IMR-90 (cell line): ENCODE measurements at regions not wholly inside any gene's neighbourhood (a gene's known extent, or its start where the extent isn't known, plus 50 kb on each side); places are given as distances from the start of the nearest gene placed in this dataset.

Source experiments
- ATAC-seq: fragments of 200-7000 bp; cut with Tn5 transposase; 2 replicates; pipeline ENCODE4 v1.9.1; 2020; ENCODE audit warnings: low read depth, mild to moderate bottlenecking, moderate library complexity
- BruUV-seq: library from RNA; stranded (reverse); fragments of 400-500 nt; replicated peaks from 2 replicates; lab custom pipeline; 2021; lab: Mats Ljungman, UMichigan
- CTCF ChIA-PET: fragments of 300-600 bp; formaldehyde crosslinking; extraction: SDS; loops from one replicate; lab custom pipeline; 2021; ENCODE audit warnings: antibody characterized with exemption; lab: Yijun Ruan, JAX
- POLR2A ChIA-PET: fragments of 300-600 bp; sonication (Branson Sonifier 250); formaldehyde crosslinking; loops from one replicate; lab custom pipeline; 2022; ENCODE audit warnings: antibody characterized with exemption; ENCODE audit not compliant: unreplicated experiment; lab: Charles Lee
- DNase-seq: peaks from one replicate; pipeline ENCODE4 v3.0.0; 2013
- H2AFZ ChIP-seq: replicated peaks from 2 replicates; pipeline ENCODE3; 2013; ENCODE audit warnings: low read length, mild to moderate bottlenecking; ENCODE audit not compliant: poor library complexity
- H2AK5ac ChIP-seq: 2 replicates; pipeline ENCODE4 v1.6.1; 2013; ENCODE audit warnings: low read depth, low read length, inconsistent platforms
- H2AK9ac ChIP-seq: replicated peaks from 2 replicates; pipeline ENCODE3; 2013; ENCODE audit warnings: mild to moderate bottlenecking, low read depth, low read length, moderate library complexity; ENCODE audit not compliant: poor library complexity
- H2BK120ac ChIP-seq: 2 replicates; pipeline ENCODE4 v1.6.1; 2013; ENCODE audit warnings: low read depth, low read length, inconsistent platforms
- H2BK15ac ChIP-seq: 3 replicates; pipeline ENCODE4 v1.6.1; 2013; ENCODE audit warnings: low read depth, low read length, inconsistent platforms
- H2BK20ac ChIP-seq: 2 replicates; pipeline ENCODE4 v1.6.1; 2013; ENCODE audit warnings: low read depth, mild to moderate bottlenecking, inconsistent platforms, low read length, moderate library complexity
- H2BK5ac ChIP-seq: 2 replicates; pipeline ENCODE4 v1.6.1; 2013; ENCODE audit warnings: mild to moderate bottlenecking, low read depth, low read length, inconsistent platforms; ENCODE audit not compliant: poor library complexity, severe bottlenecking
- H3K14ac ChIP-seq: replicated peaks from 2 replicates; pipeline ENCODE4 v1.6.1; 2013; ENCODE audit warnings: low read depth, low read length, inconsistent platforms
- H3K18ac ChIP-seq: 2 replicates; pipeline ENCODE4 v1.6.1; 2013; ENCODE audit warnings: low read depth, low read length, control low read depth
- H3K23ac ChIP-seq: 2 replicates; pipeline ENCODE4 v1.6.1; 2013; ENCODE audit warnings: low read depth, low read length, inconsistent platforms
- H3K27ac ChIP-seq: 2 replicates; pipeline ENCODE4 v1.5.1; 2013; ENCODE audit warnings: mild to moderate bottlenecking, control low read depth, low read length; ENCODE audit not compliant: insufficient read depth
- H3K27me3 ChIP-seq: 2 replicates; pipeline ENCODE4 v1.6.1; 2013; ENCODE audit warnings: low read length; ENCODE audit not compliant: control insufficient read depth, insufficient read depth
- H3K36me3 ChIP-seq: 2 replicates; pipeline ENCODE4 v1.6.1; 2013; ENCODE audit warnings: low read length, mixed read lengths; ENCODE audit not compliant: control insufficient read depth, insufficient read depth
- H3K4ac ChIP-seq: 2 replicates; pipeline ENCODE4 v1.6.1; 2013; ENCODE audit warnings: low read depth, low read length, inconsistent platforms
- H3K4me1 ChIP-seq: 2 replicates; pipeline ENCODE4 v1.6.1; 2013; ENCODE audit warnings: low read length, mixed read lengths; ENCODE audit not compliant: control insufficient read depth, insufficient read depth
- H3K4me2 ChIP-seq: 2 replicates; pipeline ENCODE4 v1.6.1; 2013; ENCODE audit warnings: low read depth, mild to moderate bottlenecking, control low read depth, low read length, moderate library complexity
- H3K4me3 ChIP-seq: 2 replicates; pipeline ENCODE4 v1.5.1; 2013; ENCODE audit warnings: low read depth, mild to moderate bottlenecking, control low read depth, low read length, moderate library complexity; ENCODE audit not compliant: insufficient read depth
- H3K56ac ChIP-seq: 2 replicates; pipeline ENCODE4 v1.6.1; 2013; ENCODE audit warnings: low read length, inconsistent platforms; ENCODE audit not compliant: insufficient read depth; ENCODE audit errors: extremely low read depth
- H3K79me1 ChIP-seq, 2 experiments: 2 replicates each; pipeline ENCODE4 v1.6.1; 2013; ENCODE audit warnings: low read length in 2 of 2, inconsistent platforms in 1 of 2, low read depth in 1 of 2
- H3K9ac ChIP-seq: 2 replicates; pipeline ENCODE4 v1.6.1; 2013; ENCODE audit warnings: low read depth, low read length, control low read depth
- H3K9me1 ChIP-seq: 2 replicates; pipeline ENCODE4 v1.6.1; 2013; ENCODE audit warnings: low read length, inconsistent platforms; ENCODE audit not compliant: insufficient read depth
- H3K9me3 ChIP-seq: 2 replicates; pipeline ENCODE4 v1.6.1; 2013; ENCODE audit warnings: low read length; ENCODE audit not compliant: control insufficient read depth, insufficient read depth
- H4K20me1 ChIP-seq: 2 replicates; pipeline ENCODE4 v1.6.1; 2013; ENCODE audit warnings: low read length, inconsistent platforms; ENCODE audit not compliant: insufficient read depth
- H4K5ac ChIP-seq: 2 replicates; pipeline ENCODE4 v1.6.1; 2013; ENCODE audit warnings: mild to moderate bottlenecking, low read depth, low read length, control low read depth
- H4K8ac ChIP-seq, 2 experiments: 2 replicates each; pipeline ENCODE4 v1.6.1; 2013; ENCODE audit warnings: low read depth in 2 of 2, low read length in 2 of 2, control low read depth in 1 of 2, inconsistent platforms in 1 of 2
- H4K91ac ChIP-seq: 2 replicates; pipeline ENCODE4 v1.6.1; 2013; ENCODE audit warnings: low read depth, low read length, inconsistent platforms; ENCODE audit not compliant: insufficient read depth
- BHLHE40 ChIP-seq: fragments of 150-350 bp; IDR thresholded peaks from 2 replicates; pipeline ENCODE4 v1.6.1; 2016; ENCODE audit warnings: mild to moderate bottlenecking, low read depth, low read length
- CEBPB ChIP-seq: IDR thresholded peaks from 2 replicates; pipeline ENCODE4 v1.6.1; 2012; ENCODE audit warnings: low read depth, low read length, improper control_type of control experiment
- CHD1 ChIP-seq: IDR thresholded peaks from 2 replicates; pipeline ENCODE4 v1.6.1; 2012; ENCODE audit warnings: low read depth, low read length, improper control_type of control experiment
- CTCF ChIP-seq: conservative IDR thresholded peaks from 2 replicates; pipeline ENCODE4 v1.5.1; 2012; ENCODE audit warnings: mild to moderate bottlenecking, low read depth, low read length, improper control_type of control experiment
- ELK1 ChIP-seq: fragments of 150-350 bp; IDR thresholded peaks from 2 replicates; pipeline ENCODE4 v1.6.1; 2016; ENCODE audit warnings: low read depth, mild to moderate bottlenecking, low read length, moderate library complexity, borderline replicate concordance
- FOS ChIP-seq: fragments of 150-350 bp; IDR thresholded peaks from 2 replicates; pipeline ENCODE4 v1.6.1; 2016; ENCODE audit warnings: low read depth, low read length
- MAFK ChIP-seq: IDR thresholded peaks from 2 replicates; pipeline ENCODE4 v1.6.1; 2012; ENCODE audit warnings: low read depth, low read length, improper control_type of control experiment
- MAZ ChIP-seq: IDR thresholded peaks from 2 replicates; pipeline ENCODE4 v1.6.1; 2012; ENCODE audit warnings: low read depth, mild to moderate bottlenecking, low read length, improper control_type of control experiment, moderate library complexity, borderline replicate concordance
- MXI1 ChIP-seq: IDR thresholded peaks from 2 replicates; pipeline ENCODE4 v1.6.1; 2012; ENCODE audit warnings: low read depth, mild to moderate bottlenecking, low read length, moderate library complexity, borderline replicate concordance
- NFE2L2 ChIP-seq: fragments of 150-350 bp; IDR thresholded peaks from 2 replicates; pipeline ENCODE4 v1.6.1; 2016; ENCODE audit warnings: low read depth, mild to moderate bottlenecking, low read length
- POLR2A ChIP-seq: IDR thresholded peaks from 2 replicates; pipeline ENCODE4 v1.6.1; 2012; ENCODE audit warnings: mild to moderate bottlenecking, low read depth, low read length
- RAD21 ChIP-seq: IDR thresholded peaks from 2 replicates; pipeline ENCODE4 v1.6.1; 2012; ENCODE audit warnings: low read length, improper control_type of control experiment
- RCOR1 ChIP-seq: IDR thresholded peaks from 2 replicates; pipeline ENCODE4 v1.6.1; 2012; ENCODE audit warnings: mild to moderate bottlenecking, low read length, improper control_type of control experiment; ENCODE audit not compliant: insufficient replicate concordance
- RFX5 ChIP-seq: IDR thresholded peaks from 2 replicates; pipeline ENCODE4 v1.8.0; 2012; ENCODE audit warnings: low read depth, mild to moderate bottlenecking, low read length, moderate library complexity
- SMC3 ChIP-seq: fragments of 150-350 bp; IDR thresholded peaks from 2 replicates; pipeline ENCODE4 v1.6.1; 2016; ENCODE audit warnings: low read depth, mild to moderate bottlenecking, antibody characterized with exemption, low read length, moderate library complexity
- USF2 ChIP-seq: fragments of 150-350 bp; IDR thresholded peaks from 2 replicates; pipeline ENCODE4 v1.6.1; 2017; ENCODE audit warnings: mild to moderate bottlenecking, antibody characterized with exemption, low read length, low read depth
- WGBS, 2 experiments: methylation state at CpG; one replicate each; pipeline versions ENCODE4 v1.1.5 to v1.1.7; 2013; ENCODE audit warnings: missing lambda C conversion rate in 2 of 2; ENCODE audit not compliant: insufficient read length in 1 of 2; ENCODE audit errors: extremely low coverage in 2 of 2; 5-methylcytosine and 5-hydroxymethylcytosine counted together
- dilution Hi-C: fragments of 300-500 bp; cut with HindIII; formaldehyde crosslinking; loops from one replicate; pipeline ENCODE4 v1.14.3; 2018; ENCODE audit warnings: low sequenced_read_pairs; ENCODE audit not compliant: unreplicated experiment
- in situ Hi-C: fragments of 300-500 bp; cut with MboI; formaldehyde crosslinking; loops from 3 replicates; pipeline ENCODE4 v1.14.3; 2019; ENCODE audit warnings: low sequenced_read_pairs, inconsistent platforms, mixed read lengths
- intact Hi-C: fragments of 100-400 bp; cut with micrococcal nuclease; formaldehyde crosslinking; loops from 2 replicates; pipeline ENCODE4 v1.10.0; 2022

GRCh38 chr4:106601519-106601918 lies 232.9 kb upstream of the GIMD1 start:
- Histone ChIP-seq H3K4ac (no peak overlapping the region), H3K9me1 (no peaks in the 10 kb centered on the region), H3K9ac (no peak overlapping the region), H3K14ac (no peak overlapping the region), H4K20me1 (no peaks in the 10 kb centered on the region), H4K8ac (no peak overlapping the region), H2BK20ac (no peak overlapping the region), H3K79me1 (no peaks in the 10 kb centered on the region), H2BK15ac (no peak overlapping the region), H4K5ac (no peak overlapping the region), H2AK5ac (no peak overlapping the region), H3K23ac (no peak overlapping the region), H3K4me1 (no peaks in the 10 kb centered on the region), H2BK120ac (no peak overlapping the region), H3K27me3 (no peaks in the 10 kb centered on the region), H2BK5ac (no peak overlapping the region), H2AK9ac (no peak overlapping the region), H3K36me3 (no peaks in the 10 kb centered on the region), H2AFZ (no peak overlapping the region), H3K4me2 (no peak overlapping the region), H3K18ac (no peak overlapping the region), H3K56ac (no peak overlapping the region), H3K4me3 (no peak overlapping the region), H3K27ac (no peak overlapping the region), H4K91ac (no peak overlapping the region), H3K9me3 (no peaks in the 10 kb centered on the region)
- intact Hi-C loops, result loop anchor here (5.0 kb wide), 1 partner anchor 54 kb away; no protein-coding TSS in a partner anchor
- ChIA-PET POLR2A (no interaction called here), CTCF (no interaction called here)
- ATAC-seq, result no peak
- TF ChIP-seq CHD1 (no peak), NFE2L2 (no peak), RCOR1 (no peak), MAZ (no peak), MXI1 (no peak), CTCF (no peak), RAD21 (no peak), MAFK (no peak), CEBPB (no peak), USF2 (no peak), ELK1 (no peak), BHLHE40 (no peak), SMC3 (no peak), FOS (no peak), POLR2A (no peak), RFX5 (no peak)
- dilution Hi-C loops, result no loop called here
- no CpG with 5 or more reads among the region's 1 CpG for WGBS, 2 experiments
- no peak for DNase-seq
- in situ Hi-C loops, result no loop called here
- BruUV-seq, result no TSS peak
